ENCODE measurements at regions not wholly inside any gene's neighbourhood (a gene's known extent, or its start where the extent isn't known, plus 50 kb on each side); places are given as distances from the start of the nearest gene placed in this dataset.
"Not testable (repeated sequence)": the region's sequence is repeated elsewhere in the genome, so short reads cannot be mapped to it uniquely, and the experiment has no call there.

DNA sequence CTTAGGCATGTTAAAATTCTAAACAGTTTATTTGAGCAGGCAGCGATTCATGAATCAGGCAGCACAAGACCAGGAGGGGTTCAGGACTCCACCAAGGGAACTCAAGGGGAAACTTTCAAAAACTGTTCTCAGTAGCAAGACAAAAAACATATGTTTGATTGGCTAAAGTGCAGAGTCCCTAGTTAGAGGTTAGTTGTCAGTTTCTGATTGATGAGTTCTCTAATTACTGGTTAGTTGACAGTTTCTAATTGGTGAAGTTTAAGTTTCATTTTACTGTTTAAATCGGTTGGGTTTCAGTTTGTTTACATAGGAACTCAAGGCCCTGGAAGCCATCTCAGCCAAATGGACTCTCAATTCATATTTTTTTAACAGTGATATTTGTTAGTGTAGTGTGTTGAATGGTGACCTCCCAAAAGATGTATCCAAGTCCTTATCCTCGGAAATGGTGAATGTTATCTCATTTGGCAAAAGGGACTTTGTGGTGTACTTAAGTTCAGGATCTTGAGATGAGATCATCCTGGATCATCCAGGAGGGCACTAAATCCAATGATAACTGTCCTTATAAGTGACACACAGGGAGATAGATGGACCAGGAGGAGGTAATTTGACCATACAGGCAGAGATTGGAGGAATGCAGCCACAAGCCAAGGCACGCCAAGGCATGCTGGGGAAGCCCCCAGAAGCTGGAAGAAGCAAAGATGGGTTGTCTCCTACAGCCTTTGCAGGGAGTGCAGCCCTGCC lies 219.2 kb upstream of the RAI14 start:
- DNase-seq (ENCODE audit: low spot score), result no peak

DNA sequence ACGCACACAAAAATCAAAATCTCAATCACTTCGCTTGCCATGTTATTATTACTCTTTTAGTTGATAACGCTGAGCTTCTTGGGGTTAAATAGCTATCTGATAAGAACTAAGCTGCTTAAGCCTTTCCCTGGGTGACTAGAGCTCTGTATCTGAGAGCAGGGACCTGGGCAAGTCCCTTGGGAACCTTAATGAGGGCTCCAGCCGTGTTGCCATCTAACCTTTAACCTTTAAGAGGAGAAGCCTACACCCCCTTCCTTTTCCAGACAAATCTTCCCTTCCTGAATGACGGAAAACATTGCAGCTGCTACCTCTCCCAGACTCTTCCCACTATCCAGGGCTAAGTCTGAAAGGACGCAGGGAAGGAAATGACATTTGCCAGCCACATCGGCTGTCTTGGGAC lies 216.5 kb upstream of the RAI14 start:
- no peak for DNase-seq (ENCODE audit: low spot score)

- DNase-seq (ENCODE audit: low spot score), result not testable (repeated sequence)
Observed at GRCh38 chr5:34441767-34442166, 214.4 kb upstream of the RAI14 start.

- DNase-seq (ENCODE audit: low spot score), result no peak
Observed at GRCh38 chr5:34447424-34447823, 208.7 kb upstream of the RAI14 start.

DNA sequence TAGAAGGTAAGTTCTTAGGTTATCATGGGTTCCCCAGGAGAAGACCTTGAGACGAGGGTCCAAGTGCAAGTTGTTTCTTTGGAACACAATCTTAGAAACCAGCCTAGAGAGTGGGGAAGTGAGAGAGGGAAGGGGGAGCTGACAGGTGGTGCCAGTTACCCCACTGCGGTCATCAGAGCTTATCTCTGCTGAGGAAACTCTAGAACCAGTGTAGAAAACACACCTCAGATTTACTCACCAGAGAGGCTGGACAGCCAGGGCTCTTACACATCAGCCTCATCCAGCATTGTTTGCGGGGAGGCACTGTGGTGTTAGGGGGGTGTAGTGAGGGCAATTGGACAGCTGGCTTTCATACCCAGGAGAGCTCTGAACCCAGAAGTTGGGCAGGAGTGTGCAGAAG lies 206.5 kb upstream of the RAI14 start:
- no peak for DNase-seq (ENCODE audit: low spot score)

DNA sequence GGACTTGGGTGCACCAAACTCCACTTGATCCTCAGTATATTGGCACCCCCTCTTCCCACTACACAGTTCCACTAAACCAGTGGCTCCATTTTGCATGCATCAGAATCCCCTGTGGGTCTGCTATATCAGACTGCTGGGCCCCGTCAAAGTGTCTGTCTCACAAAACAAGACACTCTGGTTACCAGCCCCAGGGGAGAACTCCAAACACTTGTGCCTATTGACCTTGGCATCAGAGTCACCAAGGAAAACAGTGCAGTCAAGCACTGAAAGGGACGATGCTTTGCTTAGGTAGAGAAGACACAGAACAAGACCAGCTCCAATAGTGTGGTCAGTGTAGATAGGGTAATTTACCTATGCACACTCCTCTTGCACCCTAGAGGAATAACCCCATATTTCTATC lies 205.8 kb upstream of the RAI14 start:
- DNase-seq (ENCODE audit: low spot score), result no peak

- DNase-seq (ENCODE audit: low spot score), result no peak
Observed at GRCh38 chr5:34452170-34452828, 203.8 kb upstream of the RAI14 start.

DNA sequence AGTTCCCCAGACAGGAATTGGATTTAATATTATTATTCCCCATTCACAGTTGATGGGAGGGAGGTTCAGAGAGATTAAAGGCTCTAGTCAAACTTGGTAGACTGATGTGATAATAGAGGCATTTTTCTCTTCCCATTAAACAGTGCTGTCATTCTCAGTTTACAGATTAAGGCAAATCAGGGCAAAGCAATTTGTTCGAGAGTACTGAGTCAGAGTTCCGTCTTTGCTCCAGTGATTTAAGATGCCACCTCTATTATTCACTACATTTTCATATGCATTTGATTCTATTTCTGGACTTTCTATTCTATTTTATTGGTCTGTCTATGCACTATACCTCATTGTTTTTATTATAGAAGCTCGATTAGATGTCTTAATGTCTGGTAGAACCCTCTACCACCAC lies 201.0 kb upstream of the RAI14 start:
- no peak for DNase-seq (ENCODE audit: low spot score)

DNA sequence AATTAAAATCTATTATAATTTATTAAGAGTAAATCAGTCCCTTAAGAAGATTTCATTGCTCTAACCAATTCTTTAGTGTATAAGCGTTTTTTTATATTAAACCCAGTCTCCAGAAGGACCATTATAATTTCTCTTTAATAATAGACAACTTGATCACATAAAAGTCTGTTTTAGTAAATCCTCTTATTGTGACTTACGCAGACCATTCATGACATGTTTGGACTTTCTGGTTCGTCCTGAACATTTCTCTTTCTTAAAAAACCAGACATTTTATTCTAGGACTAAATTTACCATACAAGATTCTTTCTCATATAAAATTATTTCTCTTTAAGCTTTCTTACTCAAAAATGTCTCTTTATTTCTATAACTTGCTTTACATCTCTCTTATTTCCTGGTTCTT lies 196.2 kb upstream of the RAI14 start:
- no peak for DNase-seq (ENCODE audit: low spot score)

DNA sequence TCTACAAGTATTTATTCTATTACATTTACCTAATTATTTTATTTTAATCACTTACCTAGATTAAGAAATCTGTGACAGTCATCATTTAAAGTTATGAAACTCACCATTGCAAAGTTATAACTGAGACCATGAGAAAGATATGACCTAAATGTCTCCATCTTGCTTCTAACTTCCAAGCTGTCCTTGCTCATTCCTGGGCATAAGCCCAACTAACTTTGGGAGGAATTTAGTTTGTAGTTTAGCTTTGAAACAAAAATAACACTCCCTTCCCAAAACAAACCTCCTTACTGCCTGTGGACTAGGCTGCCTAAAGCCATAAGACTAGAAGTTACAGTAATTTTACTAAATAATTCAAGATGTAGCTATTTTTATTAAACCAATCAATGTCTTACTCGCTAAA lies 195.6 kb upstream of the RAI14 start:
- no peak for DNase-seq (ENCODE audit: low spot score)

GRCh38 chr5:34464829-34465228 lies 191.3 kb upstream of the RAI14 start:
- DNase-seq (ENCODE audit: low spot score), result no peak

- not testable (repeated sequence) for DNase-seq (ENCODE audit: low spot score)
Observed at GRCh38 chr5:34465301-34465700, 190.8 kb upstream of the RAI14 start.

- not testable (repeated sequence) for DNase-seq (ENCODE audit: low spot score)
Observed at GRCh38 chr5:34466519-34467388, 189.4 kb upstream of the RAI14 start.

- no peak for DNase-seq (ENCODE audit: low spot score)
Observed at GRCh38 chr5:34467436-34467835, 188.7 kb upstream of the RAI14 start.

GRCh38 chr5:34467984-34468383 lies 188.1 kb upstream of the RAI14 start:
- not testable (repeated sequence) for DNase-seq (ENCODE audit: low spot score)

- DNase-seq (ENCODE audit: low spot score), result no peak
Observed at GRCh38 chr5:34469971-34470370, 186.2 kb upstream of the RAI14 start.

GRCh38 chr5:34474573-34475021 lies 181.5 kb upstream of the RAI14 start:
- DNase-seq (ENCODE audit: low spot score), result no peak

DNA sequence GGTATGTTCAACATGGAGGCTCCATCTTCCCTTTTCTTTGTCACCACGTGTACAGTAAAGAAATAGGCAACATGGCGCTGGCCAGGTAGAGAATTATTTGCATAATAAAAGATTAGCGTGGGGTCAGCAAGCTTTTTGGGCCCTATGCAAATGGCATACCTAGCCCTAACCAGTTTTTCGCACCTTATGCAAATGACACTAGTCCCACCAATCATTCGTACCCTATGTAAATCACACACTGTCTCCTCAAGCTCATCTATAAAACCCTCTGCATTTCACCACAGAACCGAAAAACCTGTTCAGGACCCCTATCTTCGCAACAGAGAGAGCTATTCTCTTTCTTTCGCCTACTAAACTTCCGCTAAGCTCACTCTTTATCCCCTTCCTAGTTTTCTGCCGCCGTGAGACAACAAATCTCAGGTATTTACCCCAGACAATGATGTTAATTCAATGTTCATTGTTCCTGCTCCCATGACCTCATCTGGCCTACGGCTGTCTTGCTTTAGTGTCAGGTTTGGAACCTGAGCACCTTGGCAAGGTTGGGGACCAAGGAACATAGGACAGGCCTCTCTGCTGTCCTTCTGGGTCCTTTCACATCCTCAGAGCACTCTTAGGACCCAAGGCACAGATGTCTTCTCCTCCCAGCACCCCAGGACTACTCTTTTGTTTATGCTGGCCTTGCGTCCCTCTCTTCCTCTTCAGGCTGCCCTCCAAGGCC lies 180.7 kb upstream of the RAI14 start:
- DNase-seq (ENCODE audit: low spot score), result no peak

GRCh38 chr5:34476941-34477565 lies 179.1 kb upstream of the RAI14 start:
- no peak for DNase-seq (ENCODE audit: low spot score)

- no peak for DNase-seq (ENCODE audit: low spot score)
Observed at GRCh38 chr5:34480810-34481528, 175.2 kb upstream of the RAI14 start.

All from mesenteric fat pad (tissue), 1 donor.